WERI-Rb-1 (cell line): ENCODE measurements at regions not wholly inside any gene's neighbourhood (a gene's known extent, or its start where the extent isn't known, plus 50 kb on each side); places are given as distances from the start of the nearest gene placed in this dataset.

ENCODE experiments used
- DNase-seq: peaks from one replicate; pipeline ENCODE4 v3.0.0-alpha.2; 2020
- H3K27ac ChIP-seq: fragments of 250-450 bp; sonication (Bioruptor Pico); 2 replicates; pipeline ENCODE4 v1.5.1; 2020; ENCODE audit warnings: mild to moderate bottlenecking, moderate library complexity
- H3K27me3 ChIP-seq: fragments of 250-450 bp; sonication (Bioruptor Pico); 2 replicates; pipeline ENCODE4 v1.5.1; 2021; ENCODE audit warnings: mild to moderate bottlenecking, low read depth, moderate library complexity; ENCODE audit not compliant: insufficient read depth, severe bottlenecking
- H3K36me3 ChIP-seq: fragments of 250-450 bp; sonication (Bioruptor Pico); 2 replicates; pipeline ENCODE4 v1.5.1; 2020; ENCODE audit warnings: mild to moderate bottlenecking, moderate library complexity
- H3K4me3 ChIP-seq: 2 replicates; pipeline ENCODE4 v1.5.1; 2011; ENCODE audit warnings: low read depth, mild to moderate bottlenecking, control low read depth, low read length
- H3K9me3 ChIP-seq: fragments of 250-450 bp; sonication (Bioruptor Pico); 2 replicates; pipeline ENCODE4 v1.5.1; 2021; ENCODE audit warnings: mild to moderate bottlenecking, moderate library complexity; ENCODE audit not compliant: severe bottlenecking
- CTCF ChIP-seq: IDR thresholded peaks from 2 replicates; pipeline ENCODE4 v1.5.1; 2011; ENCODE audit warnings: low read depth, mild to moderate bottlenecking, control low read depth, inconsistent platforms, low read length

GRCh38 chr12:91657032-91657431 is 474.4 kb upstream of the DCN start:
- DNase-seq = no peak
- H3K9me3 ChIP-seq = no peaks in the 10 kb centered on the region
- no peak overlapping the region for H3K27ac ChIP-seq
- H3K27me3 ChIP-seq = no peaks in the 10 kb centered on the region
- no peak overlapping the region for H3K4me3 ChIP-seq
- H3K36me3 ChIP-seq = no peaks in the 10 kb centered on the region
- no peak for TF ChIP-seq CTCF

GRCh38 chr12:91655966-91656365 is 473.3 kb upstream of the DCN start:
- H3K36me3 ChIP-seq = no peaks in the 10 kb centered on the region
- H3K27me3 ChIP-seq = no peaks in the 10 kb centered on the region
- DNase-seq = no peak
- TF ChIP-seq CTCF = no peak
- peaks cover 1% of the 10 kb centered on the region for H3K9me3 ChIP-seq
- H3K4me3 ChIP-seq = no peak overlapping the region
- H3K27ac ChIP-seq = no peak overlapping the region

GRCh38 chr12:91654087-91654486 is 471.5 kb upstream of the DCN start:
- no peak for TF ChIP-seq CTCF
- Histone ChIP-seq H3K36me3 (no peaks in the 10 kb centered on the region), H3K4me3 (no peak overlapping the region), H3K9me3 (peaks cover 2% of the 10 kb centered on the region), H3K27ac (no peak overlapping the region), H3K27me3 (no peaks in the 10 kb centered on the region)
- no peak for DNase-seq

- H3K36me3 ChIP-seq = no peaks in the 10 kb centered on the region
- H3K4me3 ChIP-seq = no peak overlapping the region
- no peaks in the 10 kb centered on the region for H3K27me3 ChIP-seq
- H3K9me3 ChIP-seq = peaks cover 2% of the 10 kb centered on the region
- no peak overlapping the region for H3K27ac ChIP-seq
- DNase-seq = no peak
- TF ChIP-seq CTCF = no peak
Measured at GRCh38 chr12:91651728-91652127, 469.1 kb upstream of the DCN start.

GRCh38 chr12:91643763-91644162 is 461.1 kb upstream of the DCN start:
- Histone ChIP-seq H3K27ac (no peak overlapping the region), H3K4me3 (no peak overlapping the region), H3K27me3 (no peaks in the 10 kb centered on the region), H3K9me3 (no peaks in the 10 kb centered on the region), H3K36me3 (no peaks in the 10 kb centered on the region)
- no peak for TF ChIP-seq CTCF
- DNase-seq = no peak

- no peak for DNase-seq
- H3K27ac ChIP-seq = no peak overlapping the region
- no peaks in the 10 kb centered on the region for H3K27me3 ChIP-seq
- TF ChIP-seq CTCF = no peak
- no peaks in the 10 kb centered on the region for H3K9me3 ChIP-seq
- H3K4me3 ChIP-seq = no peak overlapping the region
- H3K36me3 ChIP-seq = no peaks in the 10 kb centered on the region
Measured at GRCh38 chr12:91640021-91640420, 457.4 kb upstream of the DCN start.
